ENCODE measurements at regions not wholly inside any gene's neighbourhood (a gene's known extent, or its start where the extent isn't known, plus 50 kb on each side); places are given as distances from the start of the nearest gene placed in this dataset.

DNA sequence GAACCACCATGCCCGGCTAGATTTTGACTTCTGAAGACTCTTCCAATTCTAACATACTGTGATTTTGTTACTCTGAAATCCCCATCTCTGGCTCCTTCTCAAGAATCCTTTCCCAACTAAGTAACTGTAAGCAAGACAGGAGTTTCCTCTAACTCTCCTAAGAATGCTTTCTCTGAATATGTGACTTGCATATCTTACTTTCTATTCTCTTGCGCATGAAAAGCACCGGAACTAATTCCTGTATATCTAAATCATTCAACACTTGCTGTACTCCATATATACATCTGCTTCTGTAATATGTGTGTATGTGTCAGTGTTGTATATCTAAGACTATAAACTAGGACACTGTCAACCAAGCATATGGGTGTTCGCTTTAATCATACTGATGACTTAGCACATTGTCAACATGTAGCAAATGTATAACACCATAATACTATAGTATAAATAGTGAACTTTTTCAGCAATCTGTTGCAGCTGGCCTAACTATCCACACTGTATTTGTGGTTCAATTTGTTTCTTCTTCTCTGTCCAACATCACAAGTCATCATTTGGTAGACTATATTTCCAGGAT is 108.1 kb upstream of the PRDM1 start:
- no peak for ATAC-seq (ENCODE audit: low FRiP score)
- 82 to 91% methylated on average over 4 of the region's 4 CpGs for WGBS, 2 donors
- Histone ChIP-seq H3K4me3 (ENCODE audit: low read length in 2 of 2) (no peak overlapping the region), H3K36me3 (ENCODE audit: control insufficient read depth in 1 of 2, insufficient read depth in 2 of 2, low read length in 1 of 2) (no peaks in the 10 kb centered on the region), H3K4me1 (ENCODE audit: control insufficient read depth in 1 of 2, insufficient read depth in 2 of 2, low read length in 2 of 2) (no peaks in the 10 kb centered on the region), H3K27ac (ENCODE audit: low read depth in 1 of 2, low read length in 2 of 2) (no peak overlapping the region), H3K9me3 (ENCODE audit: control insufficient read depth, low read length) (peaks cover 2% of the 10 kb centered on the region), H3K27me3 (ENCODE audit: control insufficient read depth in 1 of 2, insufficient read depth in 2 of 2, low read length in 1 of 2) (no peaks in the 10 kb centered on the region)
- no peak for DNase-seq
- intact Hi-C loops (cut with DNase I) = no loop called here

GRCh38 chr6:105974986-105975385 is 111.2 kb upstream of the PRDM1 start:
- H3K9me3 ChIP-seq (ENCODE audit: control insufficient read depth, low read length) = peaks cover 4% of the 10 kb centered on the region
- DNase-seq = no peak
- H3K27me3 ChIP-seq (ENCODE audit: control insufficient read depth in 1 of 2, insufficient read depth in 2 of 2, low read length in 1 of 2) = no peaks in the 10 kb centered on the region
- ATAC-seq (ENCODE audit: low FRiP score) = no peak
- 12 to 32% methylated on average over 2 of the region's 2 CpGs for WGBS, 2 donors
- H3K27ac ChIP-seq (ENCODE audit: low read depth in 1 of 2, low read length in 2 of 2) = no peak overlapping the region
- intact Hi-C loops (cut with DNase I) = no loop called here
- H3K36me3 ChIP-seq (ENCODE audit: control insufficient read depth in 1 of 2, insufficient read depth in 2 of 2, low read length in 1 of 2) = no peaks in the 10 kb centered on the region
- no peak overlapping the region for H3K4me3 ChIP-seq (ENCODE audit: low read length in 2 of 2)
- no peaks in the 10 kb centered on the region for H3K4me1 ChIP-seq (ENCODE audit: control insufficient read depth in 1 of 2, insufficient read depth in 2 of 2, low read length in 2 of 2)

DNA sequence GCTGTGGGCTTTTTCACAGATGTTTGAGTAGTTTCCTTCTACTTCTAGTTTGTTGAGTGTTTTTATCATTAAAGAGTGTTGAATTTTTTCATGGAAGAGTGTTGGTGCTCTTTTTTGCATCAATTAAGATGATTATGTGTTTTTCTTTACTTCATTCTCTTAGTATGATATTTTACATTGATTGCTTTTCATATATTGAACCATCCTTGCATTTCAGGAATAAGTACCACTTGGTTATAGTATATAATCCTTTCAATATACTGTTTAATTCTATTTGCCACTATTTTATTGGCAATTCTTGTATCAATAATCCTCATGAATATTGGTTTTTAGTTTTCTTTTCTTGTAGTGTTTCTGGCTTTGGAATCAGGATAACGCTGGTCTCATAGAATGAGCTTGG is 113.7 kb upstream of the PRDM1 start:
- peaks cover 2% of the 10 kb centered on the region for H3K9me3 ChIP-seq (ENCODE audit: control insufficient read depth, low read length)
- DNase-seq (no peak), ATAC-seq (ENCODE audit: low FRiP score) (no peak)
- WGBS, 2 donors = 89 to 97% methylated on average over 1 of the region's 1 CpG
- H3K27ac ChIP-seq (ENCODE audit: low read depth in 1 of 2, low read length in 2 of 2) = no peak overlapping the region
- no peak overlapping the region for H3K4me3 ChIP-seq (ENCODE audit: low read length in 2 of 2)
- H3K27me3 ChIP-seq (ENCODE audit: control insufficient read depth in 1 of 2, insufficient read depth in 2 of 2, low read length in 1 of 2) = no peaks in the 10 kb centered on the region
- no peaks in the 10 kb centered on the region for H3K36me3 ChIP-seq (ENCODE audit: control insufficient read depth in 1 of 2, insufficient read depth in 2 of 2, low read length in 1 of 2)
- intact Hi-C loops (cut with DNase I) = no loop called here
- no peaks in the 10 kb centered on the region for H3K4me1 ChIP-seq (ENCODE audit: control insufficient read depth in 1 of 2, insufficient read depth in 2 of 2, low read length in 2 of 2)

DNA sequence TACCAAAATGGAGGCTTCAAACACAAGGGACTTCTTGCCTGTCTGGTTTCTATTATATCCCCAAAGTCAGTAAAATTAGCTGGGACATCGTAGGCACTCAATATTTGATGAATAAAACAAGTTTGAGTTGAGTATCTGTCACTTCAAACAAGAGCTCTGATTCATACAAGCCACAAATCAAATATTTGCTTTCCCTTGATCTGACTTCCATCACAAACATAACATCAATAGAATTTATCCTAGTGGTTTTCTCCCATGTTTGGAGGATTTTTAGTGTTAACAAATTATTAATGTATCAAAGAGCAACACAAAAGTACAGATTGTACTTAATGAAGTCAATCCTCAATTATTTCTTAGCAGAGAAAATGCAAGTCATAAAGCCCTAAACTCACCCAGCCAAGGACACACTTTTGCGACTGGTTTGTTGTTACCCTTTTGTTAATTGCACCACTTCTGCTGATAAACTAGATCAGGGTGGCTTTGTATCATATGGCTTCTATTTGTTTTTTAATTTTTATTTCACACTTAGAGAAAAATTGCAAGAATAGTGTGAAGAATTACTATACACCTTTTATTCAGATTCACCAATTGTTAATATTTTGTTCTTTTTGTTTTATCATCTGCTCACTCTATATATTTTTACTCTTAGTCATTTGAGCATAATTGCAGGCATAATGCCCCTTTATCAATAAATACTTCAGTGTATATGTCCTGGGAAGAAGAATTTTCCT is 117.4 kb upstream of the PRDM1 start:
- WGBS, 2 donors = 72 to 73% methylated on average over 2 of the region's 2 CpGs
- no peaks in the 10 kb centered on the region for H3K4me1 ChIP-seq (ENCODE audit: control insufficient read depth in 1 of 2, insufficient read depth in 2 of 2, low read length in 2 of 2)
- intact Hi-C loops (cut with DNase I) = no loop called here

DNA sequence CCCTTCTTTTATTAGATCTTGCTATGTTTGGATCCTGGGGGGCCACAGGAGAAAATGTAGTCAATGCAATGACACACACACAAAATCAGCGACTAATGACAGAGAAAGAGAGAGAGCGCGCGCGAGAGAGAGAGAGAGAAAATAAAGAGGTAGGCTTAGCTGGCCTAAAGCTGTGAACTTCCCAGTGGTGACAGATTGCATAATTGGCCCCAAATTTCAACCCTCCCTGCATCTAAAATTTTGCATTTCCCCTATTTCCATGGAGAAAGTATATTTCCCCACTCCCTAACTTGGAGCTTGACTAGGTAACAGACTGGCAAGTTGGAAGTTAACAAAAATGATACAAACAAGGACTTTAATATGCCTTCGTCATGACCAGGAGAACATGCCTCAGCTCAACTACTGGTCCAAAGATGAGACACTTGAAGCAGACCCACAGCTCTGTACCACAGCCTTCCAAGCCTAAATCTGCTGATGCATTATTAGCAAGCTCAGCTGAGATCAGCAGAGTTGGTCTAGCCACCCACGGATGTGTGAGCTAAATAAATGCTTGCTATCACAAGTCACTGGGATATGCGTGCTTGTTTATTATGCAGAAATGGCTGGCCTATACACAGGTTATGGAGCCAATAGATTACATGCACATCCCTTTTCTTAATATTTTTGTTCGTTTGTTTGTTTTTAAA is 118.1 kb upstream of the PRDM1 start:
- DNase-seq = no peak
- Histone ChIP-seq H3K27me3 (ENCODE audit: control insufficient read depth in 1 of 2, insufficient read depth in 2 of 2, low read length in 1 of 2) (no peaks in the 10 kb centered on the region), H3K4me3 (ENCODE audit: low read length in 2 of 2) (no peak overlapping the region), H3K27ac (ENCODE audit: low read depth in 1 of 2, low read length in 2 of 2) (no peak overlapping the region), H3K9me3 (ENCODE audit: control insufficient read depth, low read length) (peaks cover 2% of the 10 kb centered on the region), H3K36me3 (ENCODE audit: control insufficient read depth in 1 of 2, insufficient read depth in 2 of 2, low read length in 1 of 2) (no peaks in the 10 kb centered on the region), H3K4me1 (ENCODE audit: control insufficient read depth in 1 of 2, insufficient read depth in 2 of 2, low read length in 2 of 2) (no peaks in the 10 kb centered on the region)
- intact Hi-C loops (cut with DNase I) = no loop called here
- ATAC-seq (ENCODE audit: low FRiP score) = no peak
- WGBS, 2 donors = 85 to 88% methylated on average over 9 of the region's 9 CpGs

More for the DNA sequence above, 117.4 kb upstream of the PRDM1 start:
- no peak for DNase-seq
- H3K27me3 ChIP-seq (ENCODE audit: control insufficient read depth in 1 of 2, insufficient read depth in 2 of 2, low read length in 1 of 2) = no peaks in the 10 kb centered on the region
- no peak overlapping the region for H3K4me3 ChIP-seq (ENCODE audit: low read length in 2 of 2)
- no peak overlapping the region for H3K27ac ChIP-seq (ENCODE audit: low read depth in 1 of 2, low read length in 2 of 2)
- no peak for ATAC-seq (ENCODE audit: low FRiP score)
- peaks cover 2% of the 10 kb centered on the region for H3K9me3 ChIP-seq (ENCODE audit: control insufficient read depth, low read length)
- H3K36me3 ChIP-seq (ENCODE audit: control insufficient read depth in 1 of 2, insufficient read depth in 2 of 2, low read length in 1 of 2) = no peaks in the 10 kb centered on the region

GRCh38 chr6:105966481-105966880 is 119.7 kb upstream of the PRDM1 start:
- no peak for DNase-seq
- intact Hi-C loops (cut with DNase I) = no loop called here
- no peaks in the 10 kb centered on the region for H3K9me3 ChIP-seq (ENCODE audit: control insufficient read depth, low read length)
- no peak for ATAC-seq (ENCODE audit: low FRiP score)
- H3K4me3 ChIP-seq (ENCODE audit: low read length in 2 of 2) = no peak overlapping the region
- H3K36me3 ChIP-seq (ENCODE audit: control insufficient read depth in 1 of 2, insufficient read depth in 2 of 2, low read length in 1 of 2) = no peaks in the 10 kb centered on the region
- H3K4me1 ChIP-seq (ENCODE audit: control insufficient read depth in 1 of 2, insufficient read depth in 2 of 2, low read length in 2 of 2) = no peaks in the 10 kb centered on the region
- 87 to 92% methylated on average over 1 of the region's 1 CpG for WGBS, 2 donors
- H3K27ac ChIP-seq (ENCODE audit: low read depth in 1 of 2, low read length in 2 of 2) = no peak overlapping the region
- no peaks in the 10 kb centered on the region for H3K27me3 ChIP-seq (ENCODE audit: control insufficient read depth in 1 of 2, insufficient read depth in 2 of 2, low read length in 1 of 2)

DNA sequence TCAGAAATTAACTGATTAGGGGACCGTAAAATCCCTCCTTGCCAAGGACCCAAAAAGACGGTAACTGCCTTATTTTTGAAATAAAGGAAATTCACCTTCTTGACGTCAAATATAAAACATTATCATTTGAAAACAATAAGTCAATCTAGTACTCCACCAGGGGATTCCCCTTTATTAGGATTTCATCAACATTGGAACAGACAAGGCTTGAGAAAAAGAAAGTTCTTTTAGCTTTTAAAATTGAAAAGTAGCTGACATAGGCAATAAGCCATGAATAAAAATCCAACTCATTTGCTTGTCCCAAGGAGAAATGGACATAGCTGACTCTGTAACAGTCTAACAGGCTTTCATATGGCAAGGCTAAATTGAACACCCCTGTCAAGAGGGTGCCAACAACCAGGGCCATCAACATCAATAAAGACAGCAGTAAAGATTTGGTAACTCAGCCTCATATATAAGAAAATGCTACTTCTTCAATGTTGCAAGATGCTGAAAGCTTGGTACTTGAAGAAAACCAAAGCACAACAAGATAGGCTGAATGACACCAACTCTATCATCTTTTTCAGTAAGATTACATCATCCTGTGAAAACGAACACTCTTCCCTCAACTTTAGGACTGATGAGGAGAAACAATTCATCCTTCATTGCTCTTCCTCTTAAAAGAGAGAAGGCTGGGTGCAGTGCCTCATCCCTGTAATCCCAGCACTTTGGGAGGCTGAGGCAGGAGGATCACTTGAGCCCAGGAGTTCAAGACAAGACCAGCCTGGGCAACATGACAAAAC is 121.0 kb upstream of the PRDM1 start:
- Histone ChIP-seq H3K9me3 (ENCODE audit: control insufficient read depth, low read length) (no peaks in the 10 kb centered on the region), H3K27ac (ENCODE audit: low read depth in 1 of 2, low read length in 2 of 2) (no peak overlapping the region)
- WGBS, 2 donors = 65 to 66% methylated on average over 4 of the region's 4 CpGs

GRCh38 chr6:105954148-105954547 is 132.0 kb upstream of the PRDM1 start:
- Histone ChIP-seq H3K4me1 (ENCODE audit: control insufficient read depth in 1 of 2, insufficient read depth in 2 of 2, low read length in 2 of 2) (no peaks in the 10 kb centered on the region), H3K36me3 (ENCODE audit: control insufficient read depth in 1 of 2, insufficient read depth in 2 of 2, low read length in 1 of 2) (no peaks in the 10 kb centered on the region), H3K4me3 (ENCODE audit: low read length in 2 of 2) (no peak overlapping the region), H3K27me3 (ENCODE audit: control insufficient read depth in 1 of 2, insufficient read depth in 2 of 2, low read length in 1 of 2) (no peaks in the 10 kb centered on the region), H3K9me3 (ENCODE audit: control insufficient read depth, low read length) (no peaks in the 10 kb centered on the region), H3K27ac (ENCODE audit: low read depth in 1 of 2, low read length in 2 of 2) (no peak overlapping the region)
- 88 to 89% methylated on average over 4 of the region's 4 CpGs for whole genome bisulfite sequencing, 2 donors
- ATAC-seq (ENCODE audit: low FRiP score) = no peak
- intact Hi-C loops (cut with DNase I) = no loop called here
- no peak for DNase-seq

More for the DNA sequence above, 121.0 kb upstream of the PRDM1 start:
- no peak overlapping the region for H3K4me3 ChIP-seq (ENCODE audit: low read length in 2 of 2)
- intact Hi-C loops (cut with DNase I) = no loop called here
- DNase-seq = no peak
- H3K36me3 ChIP-seq (ENCODE audit: control insufficient read depth in 1 of 2, insufficient read depth in 2 of 2, low read length in 1 of 2) = no peaks in the 10 kb centered on the region
- no peak for ATAC-seq (ENCODE audit: low FRiP score)
- H3K4me1 ChIP-seq (ENCODE audit: control insufficient read depth in 1 of 2, insufficient read depth in 2 of 2, low read length in 2 of 2) = no peaks in the 10 kb centered on the region
- no peaks in the 10 kb centered on the region for H3K27me3 ChIP-seq (ENCODE audit: control insufficient read depth in 1 of 2, insufficient read depth in 2 of 2, low read length in 1 of 2)

All from aorta (tissue), 5 donors.